Frontal cortex (tissue), 3 donors: ENCODE measurements at regions not wholly inside any gene's neighbourhood (a gene's known extent, or its start where the extent isn't known, plus 50 kb on each side); places are given as distances from the start of the nearest gene placed in this dataset.

Source experiments
- DNase-seq, 2 donors: peaks; one replicate each; pipeline ENCODE4 v3.0.0; 2012; ENCODE audit warnings: low spot score in 2 of 2
- FAIRE-seq: peaks from 2 replicates; lab custom pipeline; 2012; peaks lifted over from hg19 to GRCh38; lab: Jason Lieb, UNC
- donor health status: control.
- donor health status: control.
- donor health status: control.

GRCh38 chr12:107478881-107479280 is 206.7 kb upstream of the PWP1 start:
- no peak for DNase-seq
- no peak for FAIRE-seq

- DNase-seq = no peak
Observed at GRCh38 chr12:107480836-107481608, 204.6 kb upstream of the PWP1 start.

DNA sequence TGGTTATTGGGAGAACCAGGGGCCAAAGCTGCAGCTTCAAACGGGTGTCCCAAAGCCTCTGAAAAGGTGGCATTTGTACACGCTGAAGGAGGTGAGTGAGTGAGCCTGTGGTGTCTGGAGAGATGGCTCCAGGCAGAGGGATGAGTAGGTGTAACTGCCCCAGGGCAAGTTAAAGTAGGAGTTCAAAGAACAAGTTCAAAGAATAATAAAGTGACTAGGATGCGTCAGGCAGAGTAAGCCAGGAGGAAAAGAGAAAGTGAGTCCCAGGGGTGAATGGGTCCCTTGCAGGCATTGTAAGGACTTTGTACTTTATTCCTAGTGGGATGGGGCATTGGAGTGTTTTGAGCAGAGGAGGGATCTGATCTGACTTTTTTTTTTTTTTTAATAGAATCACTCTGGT is 201.4 kb upstream of the PWP1 start:
- FAIRE-seq = no peak
- DNase-seq = no peak

More at GRCh38 chr12:107480836-107481608, 204.6 kb upstream of the PWP1 start:
- FAIRE-seq = no peak

GRCh38 chr12:107484941-107485340 is 200.7 kb upstream of the PWP1 start:
- no peak for FAIRE-seq

GRCh38 chr12:107485731-107486130 is 199.9 kb upstream of the PWP1 start:
- FAIRE-seq = no peak
- DNase-seq = no peak

More at GRCh38 chr12:107484941-107485340, 200.7 kb upstream of the PWP1 start:
- no peak for DNase-seq

DNA sequence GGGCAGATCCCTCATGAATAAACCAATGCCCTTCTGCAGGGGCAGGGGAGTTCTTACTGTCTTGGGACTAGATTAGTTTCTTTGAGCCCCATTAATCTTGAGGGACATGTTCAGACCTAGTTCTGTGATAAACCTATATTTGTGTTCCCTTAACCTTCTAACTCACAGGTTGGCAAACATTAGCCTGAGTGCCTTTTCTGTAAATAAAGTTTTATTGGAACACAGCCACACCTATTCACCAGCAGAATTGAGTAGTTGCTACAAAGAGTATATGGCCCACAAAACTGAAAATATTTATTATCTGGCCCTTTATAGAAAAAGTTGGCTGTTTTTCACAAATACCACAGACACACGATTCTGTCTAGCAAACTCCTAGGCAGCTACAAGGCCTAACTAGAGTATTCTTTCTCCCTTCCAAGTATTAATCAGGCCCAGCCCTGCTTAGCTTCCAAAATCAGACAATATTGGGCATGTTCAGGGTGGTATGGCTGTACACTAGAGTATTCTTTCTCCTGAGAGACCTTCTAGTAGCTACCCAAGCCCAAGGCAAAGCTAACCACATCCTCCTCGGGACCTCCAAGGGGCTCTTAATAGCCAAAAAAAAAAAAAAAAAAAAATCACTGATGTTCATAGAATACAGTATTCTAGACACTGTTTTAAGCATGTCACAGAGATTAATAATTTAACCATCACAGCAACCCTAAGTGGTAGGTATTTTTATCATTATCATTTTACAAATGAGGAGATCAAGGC is 199.3 kb upstream of the PWP1 start:
- DNase-seq (no peak), FAIRE-seq (no peak)

DNA sequence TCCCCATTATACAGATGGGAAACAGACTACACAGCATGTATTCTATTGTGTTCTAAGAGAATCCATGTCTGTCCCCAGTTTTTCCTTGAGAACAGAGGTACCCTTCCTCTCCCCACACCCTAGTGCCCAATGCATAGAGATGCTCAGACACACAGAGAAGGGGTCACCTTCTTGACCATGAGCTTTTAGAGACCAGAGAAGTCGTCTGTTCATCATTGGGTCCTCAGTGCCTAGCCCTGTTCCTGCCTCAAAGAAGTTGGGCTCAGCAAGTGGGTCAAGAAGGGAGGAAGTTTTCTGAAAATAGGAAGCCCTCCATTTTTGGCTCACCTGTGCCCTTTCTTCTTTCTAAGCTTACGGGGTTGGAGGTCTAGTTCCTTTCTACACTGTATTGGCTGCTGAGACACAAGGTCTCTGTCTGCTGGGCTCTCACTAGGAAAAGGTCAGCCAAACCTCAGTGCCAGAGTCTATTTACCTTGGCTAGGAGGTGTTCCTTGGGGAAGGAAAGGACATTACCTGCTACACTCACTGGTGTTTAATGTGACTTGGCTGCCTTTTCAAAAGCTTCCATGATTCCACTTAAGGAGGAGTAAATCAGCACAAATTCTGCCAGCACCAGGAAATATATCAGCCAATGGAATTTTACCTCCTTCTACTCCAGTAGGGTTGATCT is 198.5 kb upstream of the PWP1 start:
- no peak for DNase-seq
- FAIRE-seq = no peak

DNA sequence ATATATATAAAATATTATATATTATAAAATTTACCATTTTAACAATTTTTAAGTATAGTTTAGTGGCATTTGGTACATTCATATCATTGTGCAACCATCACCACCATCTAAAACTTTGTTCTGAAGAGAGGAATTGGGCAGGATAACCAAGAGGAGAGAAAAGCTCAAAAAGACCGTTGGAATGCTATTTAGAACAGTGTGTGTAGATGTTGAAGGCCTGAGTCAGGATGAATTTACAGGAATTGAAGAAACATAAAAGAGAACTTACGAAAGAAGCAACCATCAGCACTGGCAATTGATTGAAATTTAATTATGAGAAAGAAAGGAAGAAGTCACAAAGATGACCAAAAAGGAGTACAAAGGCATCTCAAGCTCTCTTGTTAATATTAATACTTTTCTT is 196.9 kb upstream of the PWP1 start:
- DNase-seq = no peak
- no peak for FAIRE-seq

GRCh38 chr12:107490010-107490409 is 195.6 kb upstream of the PWP1 start:
- DNase-seq (no peak), FAIRE-seq (no peak)

DNA sequence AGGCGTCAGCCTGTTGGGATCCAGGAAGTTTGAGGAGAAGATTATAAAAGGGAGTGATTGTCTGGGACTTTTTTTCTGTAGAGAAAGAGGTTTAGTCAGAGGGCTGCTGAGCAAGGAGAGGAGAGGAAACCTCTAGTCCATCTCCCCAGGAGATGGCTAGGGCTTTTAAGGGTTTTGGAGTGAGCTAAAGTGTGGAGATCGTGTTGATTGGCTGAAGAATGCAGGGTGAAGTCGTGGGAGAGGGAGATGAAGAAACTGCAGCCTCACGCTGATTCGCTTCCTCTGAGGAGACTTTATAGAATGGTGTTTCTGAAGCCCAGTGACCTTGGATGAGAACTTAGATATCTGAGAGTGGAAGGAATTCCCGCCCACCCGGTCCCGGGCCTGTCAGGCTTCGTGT is 193.7 kb upstream of the PWP1 start:
- DNase-seq (no peak), FAIRE-seq (no peak)

DNA sequence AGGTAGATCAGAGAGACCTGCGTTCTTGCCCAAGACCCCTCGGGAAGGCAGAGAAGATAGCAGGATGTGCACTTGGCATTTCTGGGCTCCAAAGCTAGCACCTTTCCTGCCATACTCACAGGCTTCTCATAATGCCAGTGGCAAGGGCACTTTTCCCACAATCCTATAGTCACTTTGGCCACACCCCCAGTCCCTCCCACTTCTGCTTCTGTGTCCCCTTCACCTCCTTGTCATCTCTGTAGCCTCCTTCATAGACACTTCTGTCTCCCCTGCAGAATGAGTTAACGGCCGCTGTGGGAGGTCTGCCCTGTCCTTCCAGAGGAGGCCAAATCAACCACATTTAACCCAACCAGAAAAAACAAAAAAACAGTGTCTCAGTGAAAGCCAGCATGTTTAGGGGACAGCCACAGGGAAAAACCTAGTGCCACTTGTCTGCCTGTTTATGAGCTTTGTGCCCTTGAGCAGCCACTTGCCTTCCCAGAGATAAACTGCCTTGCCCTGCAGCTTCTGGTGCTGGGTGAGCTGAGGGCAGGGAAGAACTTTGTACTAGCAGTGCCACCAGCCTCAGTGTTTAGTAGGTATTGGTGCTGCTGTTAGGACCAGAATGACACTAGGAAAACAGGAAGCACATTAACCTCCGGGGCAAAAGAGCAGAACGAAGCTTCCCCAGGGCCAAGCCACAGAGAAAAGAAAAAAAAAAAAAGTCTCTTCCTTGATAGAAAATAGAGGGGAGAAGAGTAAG is 193.0 kb upstream of the PWP1 start:
- DNase-seq = no peak
- FAIRE-seq = no peak

DNA sequence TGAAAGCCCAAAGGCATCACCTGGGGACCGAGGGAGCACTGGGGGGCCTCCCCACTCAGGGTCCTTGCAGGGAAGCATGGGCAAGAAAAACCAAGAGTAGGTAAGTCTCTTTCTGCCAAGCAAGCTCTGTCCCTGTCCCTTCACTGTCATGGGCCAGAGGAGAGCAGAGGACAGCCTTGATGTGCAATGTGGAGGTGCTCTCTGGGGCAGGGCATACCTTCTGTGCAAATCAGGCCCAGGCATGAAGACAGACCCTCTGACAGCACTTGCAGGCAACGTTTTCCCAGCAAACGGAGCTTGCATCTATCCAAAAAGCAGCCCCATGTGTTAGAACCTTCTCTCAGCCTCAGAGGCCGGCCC is 192.5 kb upstream of the PWP1 start:
- no peak for DNase-seq
- FAIRE-seq = no peak

DNA sequence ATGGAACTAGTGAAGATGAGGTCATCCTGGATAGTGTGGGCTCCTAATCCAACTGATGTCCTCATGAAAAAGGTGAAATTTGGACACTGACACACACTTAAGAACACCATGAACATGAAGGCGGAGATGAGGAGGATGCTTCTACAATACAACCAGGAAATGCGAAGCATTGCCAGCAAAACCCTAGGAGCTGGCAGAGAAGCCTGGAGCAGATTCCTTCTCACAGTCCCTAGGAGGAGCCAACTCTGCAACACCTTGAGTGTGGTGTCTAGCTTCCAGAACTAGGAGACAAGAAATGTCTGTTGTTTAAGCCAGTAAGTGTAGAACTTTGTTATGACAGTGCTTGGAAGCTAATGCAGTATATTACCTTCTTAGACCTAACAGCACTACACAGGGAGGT is 191.9 kb upstream of the PWP1 start:
- no peak for FAIRE-seq
- DNase-seq = no peak

DNA sequence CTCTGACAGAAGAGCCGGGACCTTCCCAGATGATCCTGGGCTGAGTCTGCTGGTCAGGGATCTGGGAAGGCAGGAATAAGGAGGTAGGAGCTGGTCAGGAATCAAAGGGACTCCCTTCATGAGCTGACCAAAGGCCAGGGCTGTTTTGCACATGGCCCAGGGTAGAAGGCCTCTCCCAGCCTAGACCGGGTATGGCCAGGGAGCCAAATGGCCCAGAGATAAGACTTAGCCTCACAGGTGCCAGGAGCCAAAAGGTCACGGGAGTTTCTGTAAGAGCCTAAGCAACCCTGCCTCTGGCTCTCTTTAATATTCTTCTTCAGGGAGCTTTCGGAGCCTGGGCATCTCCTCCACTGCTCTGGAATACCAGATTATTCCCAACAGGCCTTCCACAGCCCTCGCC is 191.3 kb upstream of the PWP1 start:
- DNase-seq (no peak), FAIRE-seq (no peak)

DNA sequence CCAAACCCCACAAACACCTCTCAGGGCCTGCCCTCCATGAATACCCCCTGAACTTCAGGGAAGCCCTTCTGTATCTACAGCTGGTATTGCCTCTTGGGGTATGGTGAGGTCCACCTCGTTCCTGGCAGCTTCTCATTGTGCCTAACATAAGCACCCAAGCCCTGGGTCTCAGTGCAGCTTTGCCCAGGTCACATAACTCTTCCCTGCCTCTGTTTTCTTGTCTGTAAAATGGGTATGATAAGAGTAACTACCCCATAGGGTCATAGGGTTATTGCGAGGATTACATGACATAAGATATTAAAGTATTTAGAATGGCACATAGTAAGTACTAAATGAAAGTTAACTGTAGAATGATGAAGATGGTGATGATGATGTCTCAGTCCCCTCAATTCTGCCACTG is 190.0 kb upstream of the PWP1 start:
- FAIRE-seq = no peak
- DNase-seq = no peak

- no peak for DNase-seq
- FAIRE-seq = no peak
Observed at GRCh38 chr12:107497231-107497630, 188.4 kb upstream of the PWP1 start.

- no peak for FAIRE-seq
- no peak for DNase-seq
Observed at GRCh38 chr12:107500307-107500706, 185.3 kb upstream of the PWP1 start.

- DNase-seq (no peak), FAIRE-seq (no peak)
Observed at GRCh38 chr12:107501681-107502080, 183.9 kb upstream of the PWP1 start.

DNA sequence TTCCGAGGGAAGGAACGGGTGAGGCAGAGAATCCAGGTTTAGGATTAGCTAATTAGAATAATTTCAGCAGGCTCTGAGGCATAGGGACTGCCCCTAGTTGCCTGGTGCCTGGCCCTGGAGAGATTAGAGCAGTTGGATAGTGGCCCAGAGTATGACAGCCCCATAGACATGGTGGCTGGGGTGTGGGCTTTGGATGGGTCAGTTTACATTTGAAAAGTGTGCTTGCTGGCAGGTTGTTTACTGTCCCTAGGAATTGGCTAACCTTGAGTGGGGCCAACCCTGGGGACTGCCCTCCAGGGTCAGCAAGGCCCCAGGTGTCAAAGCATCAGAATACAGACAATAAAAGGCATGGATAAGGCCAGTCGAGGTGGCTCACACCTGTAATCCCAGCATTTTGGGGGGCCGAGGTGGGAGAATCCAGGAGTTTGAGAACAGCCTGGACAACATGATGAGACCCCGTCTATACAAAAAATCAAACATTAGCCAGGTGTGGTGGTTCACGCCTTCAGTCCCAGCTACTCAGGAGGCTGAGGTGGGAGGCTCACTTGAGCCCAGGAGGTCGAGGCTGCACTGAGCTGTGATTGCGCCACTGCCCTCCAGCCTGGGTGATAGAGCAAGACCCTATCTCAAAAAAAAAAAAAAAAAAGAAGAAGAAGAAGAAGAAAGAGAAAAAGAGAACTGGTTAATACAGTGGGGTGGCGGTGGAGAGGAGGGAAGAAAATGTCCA is 182.3 kb upstream of the PWP1 start:
- FAIRE-seq (no peak), DNase-seq (no peak)
